ENCODE measurements at regions not wholly inside any gene's neighbourhood (a gene's known extent, or its start where the extent isn't known, plus 50 kb on each side); places are given as distances from the start of the nearest gene placed in this dataset.

DNA sequence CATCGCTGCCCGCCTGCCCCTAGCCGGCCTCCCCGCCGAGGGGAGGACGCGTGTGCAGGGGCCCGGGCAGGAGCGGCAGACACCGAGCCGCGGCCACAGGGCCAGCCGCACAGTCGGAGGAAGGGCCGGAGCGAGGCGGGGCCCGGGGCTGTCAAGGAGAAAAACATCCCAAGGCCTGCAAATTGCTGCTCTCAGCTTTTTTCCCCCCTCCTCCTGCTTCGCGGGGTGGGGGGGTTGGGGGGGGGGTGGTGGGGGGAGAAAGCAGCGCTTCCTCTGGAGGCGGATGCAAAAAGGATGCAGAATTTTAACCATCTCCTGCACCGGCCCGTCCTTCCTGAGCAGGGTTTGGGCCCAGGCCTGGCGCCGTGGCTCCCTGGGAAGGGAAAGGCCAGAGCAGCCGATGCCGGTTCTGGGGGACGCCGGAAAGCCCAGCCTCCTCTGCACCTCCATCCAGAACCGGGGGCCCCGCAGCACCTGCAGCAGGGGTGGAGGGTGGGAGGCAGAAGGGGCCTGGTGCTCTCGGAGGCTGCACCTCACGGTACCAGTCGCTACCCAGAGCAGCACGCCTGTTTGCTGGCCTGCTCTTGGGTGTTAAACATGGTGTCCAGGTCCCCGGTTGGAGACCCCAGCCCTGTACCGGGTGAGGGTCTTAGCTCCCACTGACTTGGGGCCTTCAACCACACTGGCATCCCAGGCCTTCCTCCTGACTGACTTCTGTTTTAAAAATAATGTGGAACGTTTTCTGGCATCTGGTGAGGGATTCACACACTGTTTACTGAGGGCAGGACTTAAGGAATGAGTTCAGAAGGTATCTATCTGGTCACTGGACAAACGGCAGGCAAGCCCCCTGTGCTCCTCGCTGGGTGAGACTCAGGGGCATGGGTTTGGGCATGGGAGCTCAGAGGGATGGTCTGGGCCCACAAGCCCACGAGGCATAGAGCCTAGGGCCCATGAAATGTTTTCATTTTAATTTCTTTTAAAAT is 77.4 kb upstream of the WNT7B start:
- peak; percentile 27 to 83 (median 62) for DNase-seq

DNA sequence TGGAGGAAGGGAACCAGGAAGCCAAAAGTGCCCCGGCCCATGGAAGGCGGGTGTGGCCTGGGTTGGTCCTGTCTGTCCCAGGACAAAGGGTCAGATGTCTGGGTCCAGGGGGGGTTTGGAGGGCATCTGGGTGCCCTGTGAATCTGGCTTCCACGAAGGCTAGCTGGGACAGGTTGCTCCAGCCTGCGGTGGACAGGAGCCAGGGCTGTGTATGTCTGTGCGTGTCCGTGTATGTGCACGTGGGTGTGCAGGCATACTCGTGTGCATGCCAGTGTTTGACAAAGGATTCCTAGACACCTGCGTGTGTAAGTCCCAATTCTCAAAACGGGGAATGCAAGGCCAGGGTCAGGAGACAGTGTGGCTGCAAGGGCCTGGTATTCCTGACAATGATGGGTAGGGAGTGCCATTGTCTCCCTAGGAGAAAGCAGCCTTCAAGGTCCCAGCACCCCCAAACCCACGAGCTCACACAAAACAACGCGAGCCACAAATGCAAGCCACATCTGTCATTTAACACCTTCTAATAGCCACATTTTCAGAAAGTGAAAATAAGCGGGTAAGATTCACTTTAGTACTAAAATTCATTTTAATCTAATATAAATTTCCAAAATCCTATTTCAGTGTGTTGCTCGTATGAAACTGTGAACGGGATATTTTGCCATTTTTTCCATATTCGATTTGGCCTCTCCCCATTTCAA is 78.4 kb upstream of the WNT7B start:
- DNase-seq: no peak

DNA sequence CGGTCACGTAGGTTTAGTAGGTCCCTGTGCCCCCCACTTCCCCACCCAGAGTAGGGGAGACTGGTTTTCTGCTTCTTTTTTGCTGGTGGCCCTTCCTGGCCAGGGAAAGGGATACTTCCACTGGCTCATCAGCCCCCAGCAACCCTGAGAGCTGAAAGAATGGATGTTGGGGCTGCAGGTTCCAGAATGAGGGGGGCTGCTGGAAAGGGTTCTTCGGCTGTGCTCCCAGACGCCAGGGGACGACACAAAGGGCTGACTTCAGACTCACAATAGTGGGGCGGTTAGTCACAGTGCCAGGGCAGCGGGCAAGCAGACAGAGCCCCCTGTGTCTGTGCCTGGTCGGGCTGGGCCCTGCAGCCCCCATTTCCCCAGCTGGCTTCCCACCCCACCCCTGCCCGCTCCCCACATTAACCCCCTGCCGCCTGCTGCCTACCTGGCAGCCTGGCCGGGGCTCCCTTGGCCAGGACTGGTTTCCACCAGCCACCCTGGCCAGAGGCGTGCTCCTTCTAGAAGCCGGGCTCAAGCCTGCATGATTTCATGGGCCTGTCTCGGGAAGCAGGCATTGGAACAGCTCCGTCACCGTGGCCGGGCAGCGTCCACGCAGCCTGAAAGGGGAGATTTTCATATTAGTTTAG is 79.1 kb upstream of the WNT7B start:
- no peak for DNase-seq

DNA sequence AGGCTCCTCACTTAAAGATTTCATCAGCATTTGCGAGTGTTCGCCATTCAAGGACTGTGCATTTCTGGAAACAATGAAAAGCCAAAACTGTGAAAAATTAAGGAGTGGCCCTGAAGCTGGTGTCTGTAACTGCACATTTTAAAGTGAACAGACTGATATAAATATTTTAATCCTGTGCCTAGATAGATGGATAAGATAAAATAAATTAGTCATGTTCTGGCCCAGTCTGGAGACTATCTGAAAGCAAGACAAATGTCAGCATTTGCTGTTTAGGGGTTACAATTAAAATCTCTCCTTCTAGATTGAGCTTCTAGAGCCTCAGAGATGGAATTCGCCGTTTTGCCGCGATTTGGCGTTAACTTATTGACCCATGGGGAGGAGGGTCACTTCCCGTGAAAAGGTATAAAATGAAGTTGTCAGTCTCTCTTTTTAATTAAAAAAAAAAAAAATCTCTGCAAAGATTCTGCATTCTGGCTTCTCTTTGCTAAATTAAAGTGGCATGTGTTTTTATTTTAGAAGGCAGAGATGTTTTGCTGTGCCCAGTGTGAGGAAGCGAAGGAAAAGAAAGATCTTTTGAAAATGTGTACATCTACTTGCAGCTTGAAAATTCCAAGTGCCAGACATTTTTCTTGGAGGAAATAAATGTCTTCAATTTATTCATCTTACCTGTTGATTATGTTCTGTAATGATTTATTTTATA is 79.7 kb upstream of the WNT7B start:
- no peak for DNase-seq

DNA sequence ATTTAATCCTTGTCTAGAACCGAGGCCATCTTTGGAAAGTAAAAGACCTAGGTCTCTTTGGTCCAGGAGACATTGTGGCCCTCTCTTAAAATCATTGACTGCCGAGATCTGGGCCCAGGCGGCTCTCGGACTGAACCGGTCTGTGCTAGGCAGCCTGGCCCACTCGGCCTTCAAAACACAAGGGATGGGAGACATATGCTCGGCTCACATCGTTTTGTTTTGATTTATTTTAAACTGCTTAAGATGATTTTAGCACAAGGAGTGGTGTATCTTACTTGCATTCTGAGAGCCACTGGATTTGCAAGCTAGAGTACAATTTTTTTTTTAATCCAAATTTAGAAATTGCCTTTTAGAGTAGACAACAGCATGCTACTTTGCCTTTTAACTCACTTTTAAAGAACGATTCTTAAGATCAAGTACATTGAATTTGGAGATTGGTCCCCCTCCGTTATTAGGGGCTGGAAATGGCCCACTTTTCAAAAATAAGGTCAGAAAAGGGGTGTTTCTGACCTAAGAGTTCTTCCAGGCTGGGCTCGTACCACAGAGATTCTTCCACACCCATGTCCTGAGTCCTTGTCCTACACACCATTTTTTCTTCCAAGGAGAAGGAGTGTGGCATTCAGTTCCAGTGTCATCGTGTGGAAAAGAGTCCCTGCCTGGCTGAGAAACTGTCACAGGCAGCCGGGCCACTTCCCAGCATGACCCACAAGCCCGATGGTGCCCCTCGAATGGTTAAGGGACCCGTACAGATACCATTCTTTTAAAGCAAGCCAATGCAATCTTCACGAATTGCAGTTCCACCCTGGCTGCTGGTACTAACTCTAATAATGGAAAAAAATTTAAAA is 80.5 kb upstream of the WNT7B start:
- DNase-seq: no peak

DNA sequence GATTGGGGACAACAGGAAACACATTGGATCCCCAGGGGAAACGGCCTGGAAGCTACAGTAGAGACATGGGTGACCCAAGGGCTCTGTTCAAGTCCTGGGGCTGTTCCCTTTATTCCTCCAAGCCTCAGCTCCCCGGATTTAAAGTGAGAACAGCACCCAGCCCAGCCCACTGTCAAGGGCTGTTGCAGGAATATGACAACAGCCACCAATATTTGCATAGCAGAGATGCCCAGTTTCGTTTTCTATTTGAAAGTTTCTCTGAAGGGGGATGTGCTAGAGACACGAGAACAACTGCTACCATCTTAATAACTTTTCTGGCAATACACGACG is 81.1 kb upstream of the WNT7B start:
- DNase-seq: peak in 4 of 6 experiments; percentile 8 to 44 (median 26)

DNA sequence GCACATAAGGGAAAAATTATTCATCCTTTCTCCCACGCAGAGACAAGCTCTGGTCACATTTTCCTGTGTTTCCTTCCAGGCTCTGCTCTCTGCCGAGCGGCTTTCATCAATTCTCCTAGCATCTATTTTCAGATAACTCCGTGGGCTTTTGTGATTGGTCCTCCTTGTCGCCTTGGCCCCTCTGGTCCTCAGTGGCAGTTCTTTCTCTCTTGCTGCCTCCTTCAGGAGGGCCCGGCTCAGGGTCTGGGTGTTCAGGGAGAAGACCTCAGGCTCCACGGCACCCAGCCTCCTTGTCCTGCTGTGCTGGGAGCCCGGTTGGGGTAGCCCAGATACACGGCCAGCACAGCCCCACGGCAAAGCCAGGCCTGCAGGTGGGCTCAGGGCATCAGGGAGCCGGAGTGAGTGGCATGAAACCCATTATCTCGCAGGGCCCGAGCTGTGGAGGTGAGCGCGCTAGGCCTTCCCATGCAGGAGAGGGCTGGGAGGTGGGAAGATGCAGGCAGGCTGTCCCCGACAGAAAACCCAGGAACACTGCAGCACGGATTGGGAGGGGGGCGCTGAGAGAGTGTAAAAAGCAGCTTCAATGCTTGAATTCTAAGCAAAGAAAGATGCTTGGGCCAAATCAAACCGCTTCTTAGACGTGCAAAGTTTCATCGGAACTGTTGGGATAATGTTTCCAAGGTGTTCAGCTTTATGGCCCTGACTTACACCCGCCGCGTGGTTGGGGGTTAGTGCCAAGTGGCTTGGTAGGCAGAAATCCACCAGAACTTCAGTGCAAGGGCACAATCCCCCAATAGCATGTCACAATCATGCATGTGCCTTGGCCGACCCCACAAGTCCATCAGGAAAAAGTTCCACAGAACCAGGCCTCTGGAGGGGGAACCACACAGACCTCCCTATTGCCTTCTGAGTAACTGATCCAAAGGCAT is 81.9 kb upstream of the WNT7B start:
- no peak for DNase-seq

DNA sequence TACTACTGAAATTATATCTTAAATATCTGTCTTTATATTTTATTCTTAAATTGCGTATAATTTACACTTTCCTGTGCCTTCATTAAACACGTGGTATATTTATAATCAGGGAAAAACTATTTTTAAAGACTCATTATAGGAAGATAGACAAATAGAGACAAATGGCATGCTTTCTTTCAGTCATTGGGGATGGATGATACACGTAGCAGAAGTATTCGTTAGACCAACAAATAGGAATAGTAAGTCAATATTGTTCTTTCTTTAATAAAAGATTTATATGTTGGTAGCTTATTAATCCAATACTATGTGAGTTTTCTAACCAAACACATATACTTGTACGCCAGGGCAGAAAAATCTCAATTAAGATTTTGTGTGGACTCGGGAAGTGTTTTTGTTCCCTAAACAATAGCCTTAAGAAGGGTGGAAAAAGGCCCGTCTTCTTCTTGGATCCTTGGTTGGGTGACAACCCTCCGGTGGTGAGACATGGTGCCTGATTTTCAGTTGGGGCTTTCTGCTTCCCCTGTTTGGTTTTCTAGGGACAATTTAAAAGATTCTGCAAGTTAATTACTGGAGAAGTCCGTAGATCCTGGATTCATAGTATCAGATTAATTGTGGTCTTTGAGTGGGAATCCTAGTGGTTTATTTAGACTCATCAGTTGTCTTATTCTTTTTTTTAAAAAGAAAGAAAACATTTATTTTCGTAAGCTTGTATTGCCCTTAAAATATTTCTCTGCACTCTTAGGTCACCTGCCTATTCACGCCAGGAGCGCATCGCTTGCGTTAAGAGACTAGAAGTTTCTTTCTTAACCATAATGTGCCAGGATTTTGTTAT is 83.5 kb upstream of the WNT7B start:
- DNase-seq: no peak

DNA sequence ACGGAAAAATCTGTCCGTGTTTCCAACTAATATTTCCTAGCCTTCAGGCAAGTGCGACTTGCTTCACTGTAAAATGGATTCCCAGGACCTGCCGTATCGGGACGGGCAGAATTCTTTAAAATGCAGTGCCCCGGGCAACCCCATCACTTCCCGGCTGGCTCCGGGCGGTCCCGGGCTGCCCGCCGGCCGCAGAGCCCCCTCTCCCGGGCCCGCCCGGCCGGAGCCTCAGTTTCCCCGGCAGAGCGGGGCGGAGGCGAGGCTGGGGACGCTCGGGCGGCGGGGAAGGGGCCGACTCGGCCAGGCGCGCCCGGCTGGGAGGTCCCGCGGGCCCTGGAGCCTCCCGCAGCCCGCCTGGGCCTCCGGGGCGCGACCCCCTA is 84.2 kb upstream of the WNT7B start:
- DNase-seq: no peak

DNA sequence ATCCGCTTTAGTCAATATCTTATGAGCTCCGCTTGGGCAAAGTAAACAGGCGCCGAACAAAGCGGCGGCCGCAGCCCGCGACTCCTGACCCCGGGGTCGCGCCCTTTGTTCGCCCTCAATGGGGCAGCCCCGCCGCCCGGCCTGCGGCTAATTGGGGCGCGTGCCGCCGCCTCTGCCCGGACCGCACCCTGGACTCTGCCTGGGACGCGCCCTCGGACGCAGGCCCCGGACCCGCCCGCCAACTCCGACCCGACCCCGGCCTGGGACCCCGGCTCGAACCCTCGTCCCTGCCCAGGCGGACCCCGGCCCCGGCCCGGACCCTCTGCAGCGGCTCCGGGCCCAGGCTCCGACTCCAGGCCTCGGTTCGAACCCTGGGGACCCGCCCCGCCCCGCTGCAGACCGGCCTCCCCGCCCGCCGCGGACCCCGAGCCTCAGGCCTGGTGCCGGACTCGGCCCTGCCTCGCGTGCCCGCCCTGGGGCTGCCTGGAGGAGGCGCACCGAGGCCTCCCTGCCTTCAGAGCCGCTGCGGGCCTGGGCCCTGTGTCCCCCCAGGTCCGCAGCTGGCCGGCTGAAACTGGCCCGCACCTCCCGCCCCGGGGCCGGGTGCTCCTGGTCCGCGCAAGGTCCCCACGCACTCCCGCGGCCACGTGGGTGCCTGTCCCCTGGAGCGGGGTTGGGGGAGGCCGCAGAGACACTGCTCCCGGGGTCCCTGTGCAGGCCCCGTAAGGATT is 84.7 kb upstream of the WNT7B start:
- no peak for DNase-seq

DNA sequence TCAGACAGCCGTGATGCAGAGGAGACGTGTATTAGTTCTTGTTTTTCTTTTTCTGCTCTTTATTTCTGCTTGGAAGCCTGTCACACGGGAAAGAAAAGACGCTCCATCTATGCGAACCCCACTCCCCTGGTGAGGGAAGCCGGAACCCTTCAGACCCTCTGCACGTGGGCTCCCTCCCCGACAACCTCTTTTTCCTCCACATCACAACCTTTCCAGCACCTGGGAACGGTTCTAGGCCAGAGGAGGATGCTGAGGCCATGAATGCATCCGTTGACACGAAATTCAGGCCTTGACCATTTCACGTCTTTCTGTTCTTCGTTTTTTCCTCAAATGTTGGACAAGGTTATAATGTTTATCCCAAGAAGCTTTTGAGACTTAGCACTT is 85.3 kb upstream of the WNT7B start:
- no peak for DNase-seq

DNA sequence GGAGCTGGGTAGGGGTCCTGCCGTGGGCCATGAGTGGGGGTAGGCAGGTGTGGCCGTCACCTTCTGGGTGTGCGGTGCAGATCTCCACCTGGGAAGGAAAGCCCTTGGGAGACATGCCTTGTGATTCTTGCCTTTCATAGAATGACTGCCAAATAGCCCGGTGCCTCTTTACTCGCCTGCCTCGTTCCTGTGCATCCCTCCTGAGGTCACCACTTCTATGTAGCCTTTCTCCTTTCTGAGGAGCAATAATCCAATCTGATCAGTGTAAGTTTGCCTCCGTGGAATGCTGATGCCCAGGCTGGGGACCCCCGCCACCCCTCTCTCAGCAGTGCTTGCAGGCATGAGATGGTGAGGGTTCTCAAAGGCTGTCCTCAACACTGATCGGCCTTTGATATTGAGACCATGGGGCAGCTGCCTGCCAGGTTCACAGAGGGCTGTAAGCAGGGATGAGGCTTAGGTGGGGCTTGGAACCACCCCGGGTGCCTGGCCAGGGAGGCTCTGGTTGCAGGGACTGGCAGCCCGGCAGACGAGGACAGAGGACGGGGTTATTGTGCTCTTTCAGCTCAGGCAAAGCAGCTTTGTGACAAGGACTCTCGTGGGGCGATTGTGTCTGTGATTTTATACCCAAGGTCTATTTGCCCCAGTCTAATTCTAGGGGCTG is 86.1 kb upstream of the WNT7B start:
- no peak for DNase-seq

DNA sequence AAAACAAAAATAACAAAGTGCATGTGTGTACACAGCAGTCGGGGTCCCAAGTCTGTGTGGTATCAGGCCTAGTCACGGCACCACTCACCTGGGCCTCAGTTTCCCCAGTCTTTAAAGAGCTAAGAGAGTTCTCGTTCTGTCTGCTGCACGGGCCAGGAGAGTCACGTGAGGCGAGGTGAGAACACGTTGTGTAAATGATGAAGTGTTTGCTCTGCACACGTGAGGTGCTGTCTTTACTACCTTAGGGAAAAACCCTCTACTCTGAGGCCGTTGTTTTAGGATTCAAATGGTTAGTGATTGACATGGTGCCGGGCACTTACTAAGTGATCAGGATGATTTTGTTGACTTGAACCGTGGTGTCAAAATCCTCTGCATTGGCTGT is 86.5 kb upstream of the PPARA start:
- DNase-seq: no peak

DNA sequence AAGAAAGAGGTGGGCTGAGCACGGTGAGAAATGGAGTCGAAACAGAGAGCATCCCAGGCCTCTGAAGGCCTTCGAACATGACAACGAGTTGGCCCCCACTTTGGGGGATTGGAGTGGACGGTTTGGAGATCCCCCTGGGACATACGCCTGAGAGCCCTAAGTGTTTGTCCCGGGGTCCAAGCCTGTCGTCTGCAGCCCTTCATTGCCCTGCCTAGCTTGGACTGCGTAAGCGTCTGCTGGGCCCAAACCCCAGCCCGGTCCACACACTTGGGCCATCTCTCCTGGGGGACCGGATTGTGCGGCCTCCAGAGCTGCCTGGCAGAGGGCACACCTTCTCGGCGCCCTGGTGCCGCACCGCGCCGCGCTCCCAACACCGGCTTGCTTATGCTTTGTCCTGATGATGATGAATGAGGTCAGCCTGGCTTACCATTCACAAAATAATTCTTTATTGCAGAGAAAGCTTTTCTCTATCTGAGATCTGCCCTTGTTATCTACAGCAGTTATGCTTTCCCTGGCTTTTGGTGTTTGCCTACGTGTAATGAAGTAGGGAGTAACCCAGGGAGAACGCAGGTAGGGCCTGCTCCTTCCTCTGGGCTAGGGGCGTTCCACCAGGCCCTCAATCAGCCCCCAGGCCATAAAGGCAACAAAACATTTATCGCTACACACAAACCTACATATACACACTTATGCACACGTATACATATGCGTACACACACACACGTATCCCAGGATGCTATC is 85.9 kb upstream of the PPARA start:
- no peak for DNase-seq

DNA sequence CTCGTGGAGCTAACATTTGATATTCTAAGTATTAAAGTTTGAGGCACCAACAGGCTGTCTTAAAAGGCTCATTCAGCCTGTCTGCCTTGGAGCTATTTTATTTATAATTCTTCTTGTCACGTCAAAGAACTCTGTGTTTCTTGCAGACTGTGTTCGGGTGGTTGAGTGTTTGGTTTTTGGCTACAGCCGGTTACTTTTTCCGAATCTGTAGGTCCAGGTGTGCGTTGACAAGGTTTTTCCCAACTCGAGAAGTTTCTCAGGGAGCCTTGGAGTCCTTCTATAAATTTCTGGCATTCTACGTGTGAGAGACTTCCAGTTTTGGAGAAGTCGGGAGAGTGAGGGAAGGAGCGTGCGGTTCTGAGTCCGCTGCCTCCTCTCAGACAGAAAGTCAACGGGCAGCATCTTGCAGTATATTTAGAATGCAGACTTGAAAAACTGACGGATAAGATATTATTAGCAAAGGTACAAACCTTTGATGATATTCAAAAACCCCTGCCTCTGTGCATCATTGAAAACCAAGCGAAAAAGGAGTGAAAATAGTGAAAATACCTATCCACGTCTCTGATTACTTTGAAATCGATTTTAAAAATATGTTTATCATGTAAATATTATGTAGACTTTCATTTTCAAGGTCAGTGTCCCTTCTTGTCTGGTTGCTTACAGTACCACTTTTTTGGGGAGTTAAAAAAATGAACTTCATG is 85.2 kb upstream of the PPARA start:
- no peak for DNase-seq

DNA sequence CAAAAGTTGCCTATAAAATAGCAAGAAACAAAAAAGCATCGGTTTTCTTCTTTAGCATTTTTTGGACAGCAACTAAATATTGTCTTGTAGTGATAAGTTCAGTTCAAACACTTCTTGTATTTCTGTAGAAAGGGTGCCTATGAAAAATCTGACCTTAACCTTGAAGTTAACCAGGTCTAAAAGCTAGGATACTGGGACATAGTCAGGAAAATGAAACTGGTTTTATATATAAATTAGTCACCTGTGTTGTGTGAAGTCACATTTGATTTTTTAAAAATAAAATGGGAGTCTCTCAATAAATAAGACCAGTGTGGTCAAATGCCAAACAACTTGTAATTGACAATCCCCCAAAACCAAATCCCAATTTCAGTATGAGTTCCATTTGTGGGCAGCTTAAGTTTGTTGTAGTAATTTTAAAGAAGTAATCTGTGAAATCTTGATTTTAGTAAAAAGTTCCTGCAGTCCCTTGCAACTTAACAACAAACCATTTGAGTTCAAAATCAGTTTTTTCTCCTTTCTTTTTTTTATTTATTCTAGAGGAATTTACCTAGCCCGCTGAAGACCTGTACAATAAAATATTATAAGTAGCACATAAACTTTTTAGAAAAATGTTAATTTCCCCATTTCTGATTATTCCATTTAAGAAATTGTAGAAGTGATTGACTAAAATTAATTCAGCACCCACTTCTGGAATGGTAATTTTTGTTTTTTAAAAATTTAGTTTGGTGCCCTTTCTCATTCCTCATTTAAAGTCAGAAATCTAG is 84.5 kb upstream of the PPARA start:
- no peak for DNase-seq

DNA sequence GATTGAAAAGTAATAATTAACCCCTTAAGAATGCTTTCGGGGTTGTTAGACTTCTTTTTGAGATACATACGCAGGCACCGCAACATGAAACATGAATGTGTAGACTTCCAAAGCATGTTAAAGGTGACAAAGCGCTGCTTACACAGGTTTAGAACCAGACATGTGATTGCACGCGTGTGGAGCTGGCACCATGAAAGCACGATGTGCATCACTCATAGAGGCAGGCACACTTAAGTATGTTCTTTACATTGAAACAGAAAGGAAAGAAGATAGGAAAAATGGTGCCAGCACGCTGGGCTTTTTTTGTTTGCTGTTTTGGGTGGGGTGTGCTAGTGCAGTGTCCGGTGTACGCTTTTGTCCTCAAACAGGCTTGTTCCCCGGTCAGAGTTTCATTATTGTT is 83.6 kb upstream of the PPARA start:
- DNase-seq: no peak

Data from stimulated activated naive CD4-positive, alpha-beta T cell (primary cell).